Activated T-cell treated with anti-CD3 and anti-CD28 coated beads, Interleukin-2, amount 50 U/mL, for 72 hours (primary cell): ENCODE measurements at regions not wholly inside any gene's neighbourhood (a gene's known extent, or its start where the extent isn't known, plus 50 kb on each side); places are given as distances from the start of the nearest gene placed in this dataset.

Experiments used
- ATAC-seq, 2 donors: fragments of 150-1000 bp; cut with Tn5 transposase; replicated peaks in 1 of 2; 2 replicates each; pipeline ENCODE4 v1.10.0; 2021; ENCODE audit warnings: moderate library complexity in 2 of 2, mild to moderate bottlenecking in 1 of 2
- DNase-seq, 2 donors: peaks; one replicate each; pipeline ENCODE4 v3.0.0; 2021 to 2022; ENCODE audit warnings: mixed read lengths in 1 of 2
- H3K27ac Mint-ChIP-seq: one replicate; pipeline ENCODE4 v1.8.0; 2022; ENCODE audit warnings: mild to moderate bottlenecking, moderate library complexity, mixed read lengths
- H3K27me3 Mint-ChIP-seq: one replicate; pipeline ENCODE4 v1.8.0; 2022; ENCODE audit warnings: low read depth, mixed read lengths
- H3K36me3 Mint-ChIP-seq, 2 donors: one replicate each; pipeline ENCODE4 v1.8.0; 2022; ENCODE audit warnings: mixed read lengths in 2 of 2, mild to moderate bottlenecking in 1 of 2; ENCODE audit not compliant: insufficient read depth in 2 of 2
- H3K4me1 Mint-ChIP-seq: one replicate; pipeline ENCODE4 v1.8.0; 2022; ENCODE audit warnings: low read depth, mixed read lengths
- H3K4me3 Mint-ChIP-seq, 2 donors: one replicate each; pipeline ENCODE4 v1.8.0; 2022; ENCODE audit warnings: mild to moderate bottlenecking in 2 of 2, mixed read lengths in 2 of 2, moderate library complexity in 2 of 2
- H3K9me3 Mint-ChIP-seq, 2 donors: one replicate each; pipeline ENCODE4 v1.8.0; 2022; ENCODE audit warnings: mixed read lengths in 2 of 2

- DNase-seq (no peak), ATAC-seq (no peak)
- no peak overlapping the region for H3K4me3 Mint-ChIP-seq
- no peak overlapping the region for H3K27ac Mint-ChIP-seq
- no peaks in the 10 kb centered on the region for H3K36me3 Mint-ChIP-seq
- H3K4me1 Mint-ChIP-seq = peaks cover 53% of the 10 kb centered on the region
- no peaks in the 10 kb centered on the region for H3K9me3 Mint-ChIP-seq
- no peaks in the 10 kb centered on the region for H3K27me3 Mint-ChIP-seq
Observed at GRCh38 chr14:61645247-61645646, 50.1 kb upstream of the HIF1A start.
